H1 (cell line): ENCODE measurements at regions not wholly inside any gene's neighbourhood (a gene's known extent, or its start where the extent isn't known, plus 50 kb on each side); places are given as distances from the start of the nearest gene placed in this dataset.

Experiments
- CBX5 ChIP-seq: fragments of 300-800, 300-1000 bp; sonication (generic); IDR thresholded peaks from 2 replicates; pipeline ENCODE4 v1.7.1; 2016; ENCODE audit warnings: antibody characterized with exemption, low read length, low read depth
- PHF8 ChIP-seq: fragments of 200-600 bp; sonication (generic); conservative IDR thresholded peaks from 2 replicates; pipeline ENCODE4 v1.7.1; 2012; ENCODE audit warnings: low read depth, mild to moderate bottlenecking, inconsistent platforms, low read length, moderate library complexity
- POLR2AphosphoS5 ChIP-seq: IDR thresholded peaks from 2 replicates; pipeline ENCODE4 v1.6.1; 2011; ENCODE audit warnings: low read depth, low read length
- POU5F1 ChIP-seq: IDR thresholded peaks from 2 replicates; pipeline ENCODE4 v1.6.1; 2011; ENCODE audit warnings: low read depth, mild to moderate bottlenecking, low read length, moderate library complexity
- SP4 ChIP-seq: IDR thresholded peaks from 2 replicates; pipeline ENCODE4 v1.6.1; 2012; ENCODE audit warnings: low read length, inconsistent platforms
- TAF7 ChIP-seq: optimal IDR thresholded peaks from 2 replicates; pipeline ENCODE3; 2011; ENCODE audit warnings: low read depth, mild to moderate bottlenecking, inconsistent platforms, low read length, moderate library complexity, borderline replicate concordance
- TBP ChIP-seq: IDR thresholded peaks from 2 replicates; pipeline ENCODE4 v1.6.1; 2011; ENCODE audit warnings: low read depth, low read length, improper control_type of control experiment
- TF ChIP-seq, protein P1 (sequence below): fragments of 300-600 bp; sonication (generic); IDR thresholded peaks from 2 replicates; pipeline ENCODE4 v1.7.1; 2012; ENCODE audit warnings: low read length, moderate library complexity, mild to moderate bottlenecking, inconsistent platforms; ENCODE audit not compliant: insufficient replicate concordance
- TF ChIP-seq, protein P2 (sequence below): IDR thresholded peaks from 2 replicates; pipeline ENCODE4 v1.6.1; 2012; ENCODE audit warnings: low read length, inconsistent platforms
- TF ChIP-seq, protein P3 (sequence below): IDR thresholded peaks from 2 replicates; pipeline ENCODE4 v1.6.1; 2011; ENCODE audit warnings: low read length, improper control_type of control experiment

DNA sequence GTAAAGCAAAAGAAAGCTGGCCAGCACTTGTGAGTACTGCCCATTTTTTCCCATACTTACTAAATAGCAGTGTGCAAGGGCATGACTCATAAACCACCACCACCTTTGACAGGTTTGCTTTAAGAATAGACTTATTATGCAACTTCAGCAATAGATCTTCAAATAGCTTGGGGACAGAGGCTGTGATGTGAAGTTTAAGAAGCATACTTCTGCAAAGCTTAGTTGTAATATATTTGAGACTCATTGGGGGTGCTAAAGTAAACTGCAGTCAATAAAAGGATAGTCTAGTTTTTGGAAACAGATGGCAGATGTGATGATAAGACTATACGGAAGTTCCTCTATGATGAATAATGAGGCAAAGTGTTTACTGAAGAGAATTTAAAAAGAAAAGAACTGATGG is 210.0 kb downstream of the PLA2G4A start (continued):
- TF ChIP-seq, protein P1, sequence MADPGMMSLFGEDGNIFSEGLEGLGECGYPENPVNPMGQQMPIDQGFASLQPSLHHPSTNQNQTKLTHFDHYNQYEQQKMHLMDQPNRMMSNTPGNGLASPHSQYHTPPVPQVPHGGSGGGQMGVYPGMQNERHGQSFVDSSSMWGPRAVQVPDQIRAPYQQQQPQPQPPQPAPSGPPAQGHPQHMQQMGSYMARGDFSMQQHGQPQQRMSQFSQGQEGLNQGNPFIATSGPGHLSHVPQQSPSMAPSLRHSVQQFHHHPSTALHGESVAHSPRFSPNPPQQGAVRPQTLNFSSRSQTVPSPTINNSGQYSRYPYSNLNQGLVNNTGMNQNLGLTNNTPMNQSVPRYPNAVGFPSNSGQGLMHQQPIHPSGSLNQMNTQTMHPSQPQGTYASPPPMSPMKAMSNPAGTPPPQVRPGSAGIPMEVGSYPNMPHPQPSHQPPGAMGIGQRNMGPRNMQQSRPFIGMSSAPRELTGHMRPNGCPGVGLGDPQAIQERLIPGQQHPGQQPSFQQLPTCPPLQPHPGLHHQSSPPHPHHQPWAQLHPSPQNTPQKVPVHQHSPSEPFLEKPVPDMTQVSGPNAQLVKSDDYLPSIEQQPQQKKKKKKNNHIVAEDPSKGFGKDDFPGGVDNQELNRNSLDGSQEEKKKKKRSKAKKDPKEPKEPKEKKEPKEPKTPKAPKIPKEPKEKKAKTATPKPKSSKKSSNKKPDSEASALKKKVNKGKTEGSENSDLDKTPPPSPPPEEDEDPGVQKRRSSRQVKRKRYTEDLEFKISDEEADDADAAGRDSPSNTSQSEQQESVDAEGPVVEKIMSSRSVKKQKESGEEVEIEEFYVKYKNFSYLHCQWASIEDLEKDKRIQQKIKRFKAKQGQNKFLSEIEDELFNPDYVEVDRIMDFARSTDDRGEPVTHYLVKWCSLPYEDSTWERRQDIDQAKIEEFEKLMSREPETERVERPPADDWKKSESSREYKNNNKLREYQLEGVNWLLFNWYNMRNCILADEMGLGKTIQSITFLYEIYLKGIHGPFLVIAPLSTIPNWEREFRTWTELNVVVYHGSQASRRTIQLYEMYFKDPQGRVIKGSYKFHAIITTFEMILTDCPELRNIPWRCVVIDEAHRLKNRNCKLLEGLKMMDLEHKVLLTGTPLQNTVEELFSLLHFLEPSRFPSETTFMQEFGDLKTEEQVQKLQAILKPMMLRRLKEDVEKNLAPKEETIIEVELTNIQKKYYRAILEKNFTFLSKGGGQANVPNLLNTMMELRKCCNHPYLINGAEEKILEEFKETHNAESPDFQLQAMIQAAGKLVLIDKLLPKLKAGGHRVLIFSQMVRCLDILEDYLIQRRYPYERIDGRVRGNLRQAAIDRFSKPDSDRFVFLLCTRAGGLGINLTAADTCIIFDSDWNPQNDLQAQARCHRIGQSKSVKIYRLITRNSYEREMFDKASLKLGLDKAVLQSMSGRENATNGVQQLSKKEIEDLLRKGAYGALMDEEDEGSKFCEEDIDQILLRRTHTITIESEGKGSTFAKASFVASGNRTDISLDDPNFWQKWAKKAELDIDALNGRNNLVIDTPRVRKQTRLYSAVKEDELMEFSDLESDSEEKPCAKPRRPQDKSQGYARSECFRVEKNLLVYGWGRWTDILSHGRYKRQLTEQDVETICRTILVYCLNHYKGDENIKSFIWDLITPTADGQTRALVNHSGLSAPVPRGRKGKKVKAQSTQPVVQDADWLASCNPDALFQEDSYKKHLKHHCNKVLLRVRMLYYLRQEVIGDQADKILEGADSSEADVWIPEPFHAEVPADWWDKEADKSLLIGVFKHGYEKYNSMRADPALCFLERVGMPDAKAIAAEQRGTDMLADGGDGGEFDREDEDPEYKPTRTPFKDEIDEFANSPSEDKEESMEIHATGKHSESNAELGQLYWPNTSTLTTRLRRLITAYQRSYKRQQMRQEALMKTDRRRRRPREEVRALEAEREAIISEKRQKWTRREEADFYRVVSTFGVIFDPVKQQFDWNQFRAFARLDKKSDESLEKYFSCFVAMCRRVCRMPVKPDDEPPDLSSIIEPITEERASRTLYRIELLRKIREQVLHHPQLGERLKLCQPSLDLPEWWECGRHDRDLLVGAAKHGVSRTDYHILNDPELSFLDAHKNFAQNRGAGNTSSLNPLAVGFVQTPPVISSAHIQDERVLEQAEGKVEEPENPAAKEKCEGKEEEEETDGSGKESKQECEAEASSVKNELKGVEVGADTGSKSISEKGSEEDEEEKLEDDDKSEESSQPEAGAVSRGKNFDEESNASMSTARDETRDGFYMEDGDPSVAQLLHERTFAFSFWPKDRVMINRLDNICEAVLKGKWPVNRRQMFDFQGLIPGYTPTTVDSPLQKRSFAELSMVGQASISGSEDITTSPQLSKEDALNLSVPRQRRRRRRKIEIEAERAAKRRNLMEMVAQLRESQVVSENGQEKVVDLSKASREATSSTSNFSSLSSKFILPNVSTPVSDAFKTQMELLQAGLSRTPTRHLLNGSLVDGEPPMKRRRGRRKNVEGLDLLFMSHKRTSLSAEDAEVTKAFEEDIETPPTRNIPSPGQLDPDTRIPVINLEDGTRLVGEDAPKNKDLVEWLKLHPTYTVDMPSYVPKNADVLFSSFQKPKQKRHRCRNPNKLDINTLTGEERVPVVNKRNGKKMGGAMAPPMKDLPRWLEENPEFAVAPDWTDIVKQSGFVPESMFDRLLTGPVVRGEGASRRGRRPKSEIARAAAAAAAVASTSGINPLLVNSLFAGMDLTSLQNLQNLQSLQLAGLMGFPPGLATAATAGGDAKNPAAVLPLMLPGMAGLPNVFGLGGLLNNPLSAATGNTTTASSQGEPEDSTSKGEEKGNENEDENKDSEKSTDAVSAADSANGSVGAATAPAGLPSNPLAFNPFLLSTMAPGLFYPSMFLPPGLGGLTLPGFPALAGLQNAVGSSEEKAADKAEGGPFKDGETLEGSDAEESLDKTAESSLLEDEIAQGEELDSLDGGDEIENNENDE, result no peak
- TF ChIP-seq CBX5 (no peak), SP4 (no peak), POU5F1 (no peak), POLR2AphosphoS5 (no peak), TAF7 (no peak), TBP (no peak), PHF8 (no peak)
- TF ChIP-seq, protein P2, sequence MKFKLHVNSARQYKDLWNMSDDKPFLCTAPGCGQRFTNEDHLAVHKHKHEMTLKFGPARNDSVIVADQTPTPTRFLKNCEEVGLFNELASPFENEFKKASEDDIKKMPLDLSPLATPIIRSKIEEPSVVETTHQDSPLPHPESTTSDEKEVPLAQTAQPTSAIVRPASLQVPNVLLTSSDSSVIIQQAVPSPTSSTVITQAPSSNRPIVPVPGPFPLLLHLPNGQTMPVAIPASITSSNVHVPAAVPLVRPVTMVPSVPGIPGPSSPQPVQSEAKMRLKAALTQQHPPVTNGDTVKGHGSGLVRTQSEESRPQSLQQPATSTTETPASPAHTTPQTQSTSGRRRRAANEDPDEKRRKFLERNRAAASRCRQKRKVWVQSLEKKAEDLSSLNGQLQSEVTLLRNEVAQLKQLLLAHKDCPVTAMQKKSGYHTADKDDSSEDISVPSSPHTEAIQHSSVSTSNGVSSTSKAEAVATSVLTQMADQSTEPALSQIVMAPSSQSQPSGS, result no peak
- TF ChIP-seq, protein P3, sequence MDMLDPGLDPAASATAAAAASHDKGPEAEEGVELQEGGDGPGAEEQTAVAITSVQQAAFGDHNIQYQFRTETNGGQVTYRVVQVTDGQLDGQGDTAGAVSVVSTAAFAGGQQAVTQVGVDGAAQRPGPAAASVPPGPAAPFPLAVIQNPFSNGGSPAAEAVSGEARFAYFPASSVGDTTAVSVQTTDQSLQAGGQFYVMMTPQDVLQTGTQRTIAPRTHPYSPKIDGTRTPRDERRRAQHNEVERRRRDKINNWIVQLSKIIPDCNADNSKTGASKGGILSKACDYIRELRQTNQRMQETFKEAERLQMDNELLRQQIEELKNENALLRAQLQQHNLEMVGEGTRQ, result no peak
